GM18511 (cell line): ENCODE measurements at regions not wholly inside any gene's neighbourhood (a gene's known extent, or its start where the extent isn't known, plus 50 kb on each side); places are given as distances from the start of the nearest gene placed in this dataset.

Experiments
- ATAC-seq: cut with Tn5 transposase; IDR thresholded peaks from one replicate; pipeline ENCODE4 v1.9.1; 2021; ENCODE audit warnings: mild to moderate bottlenecking, moderate library complexity; ENCODE audit not compliant: unreplicated experiment

DNA sequence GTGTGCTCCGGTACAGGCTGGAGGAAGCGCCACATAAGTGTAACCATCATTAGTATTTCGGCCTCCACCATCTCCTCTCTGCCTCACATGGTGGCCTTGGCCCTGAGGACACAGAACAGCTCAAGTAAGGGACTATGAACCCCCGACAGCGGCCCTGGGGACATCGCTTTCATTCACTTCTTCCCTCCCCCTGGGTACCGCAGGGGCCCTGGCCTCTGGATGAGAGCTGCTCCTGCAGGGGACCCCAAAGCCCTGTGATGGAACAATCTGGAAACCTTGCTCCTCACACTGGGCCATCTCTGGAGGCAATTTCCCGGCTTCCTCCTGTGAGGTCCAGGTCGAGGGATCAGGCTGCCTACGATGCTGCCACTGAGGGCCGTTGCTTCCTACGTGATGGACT lies 565.5 kb downstream of the BRD1 start:
- no peak for ATAC-seq

DNA sequence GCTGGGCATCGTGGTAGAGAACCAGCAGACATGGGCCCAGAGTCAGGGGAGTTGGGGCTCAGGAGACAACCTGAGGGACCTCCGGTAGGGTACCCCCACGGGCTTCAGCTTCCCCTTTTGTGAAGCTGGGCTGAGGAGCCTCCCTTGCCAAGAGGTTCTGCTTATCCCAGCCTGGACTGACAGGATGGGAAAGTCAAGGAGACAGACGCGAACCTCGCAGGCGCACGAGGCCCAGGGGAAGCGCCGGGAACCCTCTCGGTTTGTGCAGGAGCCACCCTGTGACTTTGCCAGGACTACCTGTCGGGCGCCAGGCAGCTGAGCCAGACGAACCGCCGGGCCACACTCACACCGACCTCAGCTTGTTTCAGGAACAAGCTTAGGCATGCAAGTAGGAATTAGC lies 566.1 kb downstream of the BRD1 start:
- no peak for ATAC-seq

DNA sequence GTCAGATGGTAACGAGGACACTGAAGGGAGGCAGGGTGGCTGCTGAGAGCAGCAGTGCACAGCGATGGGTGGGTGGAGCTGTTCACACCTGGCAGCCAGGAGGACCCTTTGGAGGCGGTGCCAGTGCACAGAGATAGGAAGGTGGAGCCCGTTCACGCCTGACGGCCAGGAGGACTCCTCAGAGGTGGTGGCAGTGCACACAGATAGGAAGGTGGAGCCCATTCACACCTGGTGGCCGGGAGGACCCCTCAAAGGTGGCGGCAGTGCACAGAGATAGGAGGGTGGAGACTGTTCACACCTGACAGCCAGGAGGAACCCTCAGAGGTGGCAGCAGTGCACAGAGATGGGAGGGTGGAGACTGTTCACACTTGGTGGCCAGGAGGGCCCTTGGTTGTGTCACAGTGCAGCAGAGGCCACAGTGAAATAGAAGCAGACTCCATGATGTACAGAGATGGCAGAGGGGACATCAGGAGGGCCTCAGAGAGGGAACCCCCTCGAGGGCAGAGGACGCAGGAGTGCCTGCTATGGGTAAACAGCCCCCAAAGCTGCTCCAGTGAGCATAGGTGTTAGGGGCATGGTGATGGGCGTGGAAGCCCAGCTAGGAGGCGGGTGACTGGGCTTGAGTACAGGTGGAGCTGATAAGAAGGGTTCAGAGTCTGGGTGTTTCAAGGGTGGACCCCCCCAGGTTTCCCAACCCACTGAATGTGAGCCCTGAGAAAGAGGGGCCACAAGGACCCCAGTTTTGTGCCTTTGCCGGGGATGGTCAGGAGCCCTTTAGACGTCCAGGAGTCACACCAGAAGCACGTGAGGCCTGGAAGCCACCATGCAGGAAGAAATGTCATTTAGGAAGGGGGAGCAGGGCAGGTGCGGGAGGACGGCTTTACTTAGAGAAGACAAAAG lies 566.7 kb downstream of the BRD1 start:
- no peak for ATAC-seq

DNA sequence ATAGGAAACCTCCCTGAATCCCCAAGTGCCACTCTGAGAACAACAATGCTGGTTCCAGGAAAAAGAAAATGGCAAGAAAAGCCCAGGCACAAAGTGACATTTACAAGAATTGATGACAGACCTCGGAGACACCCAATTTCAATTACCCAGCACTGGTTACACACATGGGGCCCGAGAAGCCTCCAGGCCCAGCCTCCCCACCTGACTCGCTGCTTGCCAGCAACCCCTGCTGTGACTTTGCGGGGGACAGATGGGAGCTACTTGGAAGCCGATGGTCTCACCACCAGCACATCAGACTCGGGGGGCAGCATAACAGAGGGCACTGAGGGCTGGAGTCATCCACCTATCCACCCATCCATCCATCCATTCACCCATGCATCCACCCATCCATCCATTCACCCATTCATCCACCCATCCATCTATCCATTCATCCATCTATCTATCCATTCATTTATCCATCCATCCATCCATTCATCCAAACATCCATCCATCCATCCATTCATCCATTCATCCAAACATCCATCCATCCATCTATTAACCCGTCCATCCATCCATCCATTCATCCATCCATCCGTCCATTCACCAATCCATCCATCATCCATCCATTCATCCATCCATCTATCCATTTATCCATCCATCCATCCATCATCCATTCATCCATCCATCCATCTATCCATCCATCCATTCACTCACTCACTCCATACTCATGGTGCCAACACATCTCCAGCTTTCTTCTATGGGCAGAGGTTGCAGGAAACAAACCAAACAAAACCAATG lies 567.6 kb downstream of the BRD1 start:
- ATAC-seq, result no peak

DNA sequence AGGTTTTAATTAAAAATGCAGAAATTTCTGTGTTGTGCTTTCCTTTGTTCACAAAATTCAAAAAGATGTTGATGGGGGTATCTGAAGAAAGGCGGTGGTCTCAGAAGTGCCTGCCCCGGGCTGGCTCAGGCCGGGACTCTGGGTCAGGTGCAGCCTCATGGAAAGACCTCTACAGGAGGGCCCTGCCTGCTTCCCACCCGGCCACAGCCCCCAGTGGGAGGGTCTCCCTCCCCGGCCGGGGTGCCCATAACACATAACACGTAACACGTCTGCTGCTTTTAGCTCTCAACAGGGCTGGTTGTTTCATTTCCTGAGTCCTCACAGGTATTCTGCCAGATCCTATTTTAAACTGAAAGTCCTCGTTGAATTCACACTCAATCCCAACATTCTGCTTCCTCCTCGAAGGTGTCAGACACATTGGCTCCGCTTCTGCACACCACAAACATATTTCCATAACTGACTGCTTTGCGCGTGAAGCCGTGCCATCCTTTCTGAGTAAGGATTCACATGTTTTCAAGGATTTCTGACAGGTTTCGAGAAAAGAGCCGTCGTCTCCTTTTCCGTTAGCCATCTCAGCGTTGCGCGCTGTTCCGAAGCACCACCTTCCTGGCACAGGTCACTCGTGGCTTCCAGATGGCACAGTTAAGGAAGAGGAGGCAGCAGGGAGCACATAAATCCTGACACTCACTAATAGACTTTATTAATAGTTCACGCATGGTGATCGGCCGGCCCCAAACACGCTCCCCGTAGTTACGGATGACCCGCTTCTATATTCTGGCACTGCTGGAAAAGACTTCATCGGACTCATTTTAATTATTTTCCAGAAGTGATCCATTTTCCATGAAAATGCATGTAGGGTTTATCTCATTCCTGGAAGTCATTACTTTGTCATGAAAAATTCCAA lies 569.3 kb downstream of the BRD1 start:
- ATAC-seq, result no peak

DNA sequence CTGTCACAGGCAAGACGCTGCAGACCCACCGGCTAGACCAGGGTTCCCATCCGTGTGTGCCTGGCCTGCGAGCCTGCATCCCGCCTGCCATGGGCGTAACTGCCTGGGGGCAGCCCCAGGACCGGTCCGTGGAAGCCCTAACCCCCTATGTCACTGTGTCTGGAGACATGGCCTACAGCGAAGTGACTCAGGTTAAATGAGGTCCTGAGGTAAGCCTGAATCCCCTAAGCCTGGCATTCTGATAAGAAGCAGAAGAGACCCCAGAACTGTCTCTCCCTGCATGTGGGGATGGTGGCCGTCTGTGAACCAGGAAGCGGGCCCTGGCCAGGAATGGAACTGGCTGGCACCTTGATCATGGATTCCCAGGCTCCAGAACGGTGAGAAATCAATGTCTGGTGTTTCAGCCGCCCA lies 570.1 kb downstream of the BRD1 start:
- no peak for ATAC-seq

DNA sequence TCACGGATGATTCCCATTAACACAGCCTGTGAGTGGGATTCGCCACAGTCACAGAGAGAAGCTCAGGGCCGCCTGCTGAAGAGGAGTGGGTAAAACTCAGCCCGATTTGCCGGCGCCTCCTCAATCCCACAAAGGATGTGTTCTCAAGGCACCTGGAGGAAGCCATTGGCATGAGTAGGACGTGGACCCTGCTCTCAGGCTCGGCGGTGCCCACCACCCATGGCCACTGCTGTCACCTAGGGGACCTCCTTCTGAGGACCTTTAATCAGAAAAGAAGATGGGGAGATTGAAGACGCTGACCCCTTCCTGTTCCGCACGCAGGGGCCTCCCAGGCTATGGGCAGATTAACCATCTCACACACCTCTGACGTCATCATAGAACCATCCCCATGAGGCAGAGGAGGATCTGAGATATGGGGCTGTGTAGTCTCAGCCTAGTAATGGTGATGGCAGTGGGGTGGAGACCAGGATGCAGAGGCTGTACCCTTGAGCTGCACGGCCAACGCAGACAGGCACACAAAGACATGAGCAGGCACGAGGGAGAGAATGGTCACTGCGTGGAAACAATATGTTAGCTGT lies 571.8 kb downstream of the BRD1 start:
- ATAC-seq, result no peak

DNA sequence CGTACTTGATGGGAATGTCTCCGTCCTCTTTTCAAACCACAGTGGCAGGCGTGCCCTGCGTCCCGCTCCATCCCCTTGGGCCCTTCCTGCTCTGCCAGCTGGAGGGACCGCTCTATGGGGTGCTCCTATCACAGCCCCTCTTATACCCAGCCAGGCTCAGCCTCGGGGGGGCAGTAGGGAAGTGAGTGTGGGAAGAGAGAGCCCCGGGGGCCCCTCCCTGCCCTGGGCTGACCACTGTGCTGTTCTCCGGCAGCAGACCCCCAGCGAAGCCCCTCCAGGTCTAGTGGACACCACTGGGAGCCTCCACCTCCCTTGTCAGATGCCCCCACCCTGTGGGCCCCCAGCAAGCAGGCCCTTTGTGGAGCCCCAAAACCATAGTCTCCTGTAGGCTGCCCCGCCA lies 572.5 kb downstream of the BRD1 start:
- no peak for ATAC-seq

DNA sequence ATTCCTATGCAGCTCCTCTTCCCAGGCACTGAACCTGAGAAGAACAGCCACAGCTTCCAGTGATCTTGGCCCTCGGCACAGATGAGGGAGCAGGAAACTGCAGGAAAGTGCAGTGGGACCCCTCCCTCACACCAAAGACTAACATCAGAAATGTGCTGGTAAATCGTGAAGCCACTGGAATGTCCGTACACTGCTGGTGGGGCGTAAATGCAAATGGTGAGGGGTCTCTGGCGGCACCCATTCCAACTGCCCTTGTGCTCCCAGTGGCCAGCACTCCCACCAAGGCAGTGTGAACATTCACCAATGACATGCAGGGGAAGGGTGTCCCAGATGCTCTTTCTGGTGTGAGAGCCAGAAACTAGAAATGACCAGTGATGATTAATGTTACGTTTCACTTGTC lies 574.0 kb downstream of the BRD1 start:
- ATAC-seq, result no peak

DNA sequence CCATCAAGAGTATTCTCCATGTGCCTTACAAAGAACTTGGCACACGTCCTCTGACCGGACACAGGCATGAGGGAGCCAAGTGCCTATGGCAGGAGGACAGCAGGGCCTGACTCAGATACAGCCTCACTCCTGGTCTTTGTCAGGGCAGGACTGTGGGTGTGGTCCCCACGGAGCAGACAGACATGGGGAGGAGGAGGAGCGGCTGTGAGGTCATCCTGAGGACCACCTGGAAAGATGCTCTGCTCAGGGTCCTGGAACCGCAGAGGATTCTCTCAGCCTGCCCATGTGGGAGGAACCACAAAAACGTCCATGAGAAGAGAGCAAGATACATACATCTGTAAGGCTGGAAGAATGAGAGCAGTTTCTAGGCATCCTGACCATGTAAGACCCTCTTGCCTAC lies 576.3 kb downstream of the BRD1 start:
- no peak for ATAC-seq

DNA sequence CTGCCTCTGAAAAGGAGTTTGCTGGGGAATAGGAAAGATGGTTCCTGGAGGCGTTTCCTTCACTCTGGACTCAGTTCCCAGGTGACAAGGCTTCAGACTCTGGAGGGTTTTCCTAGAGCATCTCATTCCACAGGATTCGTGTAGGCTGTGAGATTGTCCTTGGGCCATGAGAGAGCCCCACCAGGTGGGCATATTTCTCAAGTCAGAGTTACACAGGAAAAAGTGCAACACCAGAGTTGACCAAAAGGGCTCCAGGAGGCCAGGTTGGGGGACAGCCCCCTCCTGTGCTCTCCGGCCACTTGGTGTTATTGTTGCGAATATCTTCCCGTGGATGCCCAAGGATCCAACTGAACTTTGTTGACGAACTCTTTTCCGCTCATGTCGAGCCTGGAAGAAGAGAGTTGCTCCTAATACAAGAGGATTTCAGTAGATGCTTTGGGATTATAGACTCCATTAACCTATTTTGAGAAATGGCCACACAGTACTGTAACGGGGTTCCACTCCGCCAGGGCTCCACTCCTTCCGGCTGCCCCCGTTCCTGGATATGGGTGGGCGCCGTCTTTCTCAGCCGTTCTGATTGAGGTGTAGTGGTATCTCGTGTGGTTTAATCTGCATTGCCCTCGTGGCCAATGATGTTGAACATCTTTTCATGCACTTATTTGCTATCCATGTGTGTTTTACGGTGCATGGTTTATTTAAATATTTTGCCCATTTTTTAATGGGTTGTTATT lies 580.3 kb downstream of the BRD1 start:
- ATAC-seq, result no peak

DNA sequence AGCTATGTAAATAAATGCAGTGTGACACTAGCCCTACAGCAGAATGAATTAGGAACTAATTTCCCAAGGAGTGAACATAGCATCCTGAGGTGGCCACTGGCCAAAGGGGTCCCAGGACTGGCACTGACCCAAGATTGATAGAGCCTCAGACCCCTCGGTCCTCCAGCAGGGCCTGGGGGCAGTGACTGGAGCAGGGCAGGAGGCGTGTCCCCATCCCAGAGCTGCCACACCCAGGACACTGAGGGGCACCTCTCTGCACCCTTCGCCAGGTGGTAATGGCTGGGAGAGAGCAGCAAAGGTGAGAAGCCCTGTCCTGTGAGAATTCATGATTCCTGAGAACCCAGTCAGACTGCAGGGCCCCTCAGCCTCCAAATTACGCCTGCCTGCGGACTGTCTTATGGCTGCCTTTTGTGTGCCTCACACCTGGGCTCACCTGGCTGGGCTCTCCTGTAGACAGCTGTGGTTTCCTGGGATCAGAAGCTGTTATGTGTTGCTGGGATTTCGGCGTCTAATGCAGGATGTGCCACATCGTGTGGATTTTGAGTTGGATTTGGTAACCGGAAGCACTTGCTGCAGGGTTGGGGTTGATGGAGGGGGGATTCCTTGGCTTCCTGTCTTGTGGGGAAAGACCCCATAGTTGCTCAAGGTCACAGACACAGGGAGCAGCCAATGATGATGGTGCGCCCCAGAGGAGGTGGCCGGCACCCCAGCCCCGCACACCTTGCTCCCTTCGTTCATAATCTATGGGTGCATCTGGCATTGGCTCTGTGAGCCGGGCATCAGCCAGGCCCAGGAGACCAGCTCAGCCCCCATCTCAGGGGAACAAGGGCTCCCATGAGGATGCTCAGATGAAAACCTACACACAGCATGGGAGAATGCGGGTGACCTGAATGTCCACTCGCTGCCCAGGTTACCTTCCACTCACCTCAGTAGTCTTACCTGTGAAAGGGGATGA lies 582.9 kb downstream of the BRD1 start:
- ATAC-seq, result no peak

DNA sequence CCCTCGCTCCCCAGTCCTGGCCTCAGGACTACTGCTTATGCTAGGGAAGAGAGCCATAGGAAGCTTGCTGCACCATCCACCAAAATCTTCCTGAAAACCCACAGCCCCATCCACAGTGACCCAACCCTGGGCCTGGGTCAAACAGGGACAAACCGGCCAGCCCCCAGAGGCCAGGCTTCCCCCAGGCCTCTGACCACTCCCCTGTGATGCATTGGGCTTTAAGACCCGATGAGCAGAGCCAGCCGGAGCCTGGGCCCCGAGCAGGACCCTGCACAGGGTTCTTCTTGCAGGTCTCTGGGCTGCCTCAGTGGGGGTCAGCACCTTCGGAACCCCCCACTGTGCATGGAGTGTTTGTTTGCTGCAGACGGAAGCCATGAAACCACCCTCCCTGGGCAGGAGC lies 583.7 kb downstream of the BRD1 start:
- no peak for ATAC-seq

DNA sequence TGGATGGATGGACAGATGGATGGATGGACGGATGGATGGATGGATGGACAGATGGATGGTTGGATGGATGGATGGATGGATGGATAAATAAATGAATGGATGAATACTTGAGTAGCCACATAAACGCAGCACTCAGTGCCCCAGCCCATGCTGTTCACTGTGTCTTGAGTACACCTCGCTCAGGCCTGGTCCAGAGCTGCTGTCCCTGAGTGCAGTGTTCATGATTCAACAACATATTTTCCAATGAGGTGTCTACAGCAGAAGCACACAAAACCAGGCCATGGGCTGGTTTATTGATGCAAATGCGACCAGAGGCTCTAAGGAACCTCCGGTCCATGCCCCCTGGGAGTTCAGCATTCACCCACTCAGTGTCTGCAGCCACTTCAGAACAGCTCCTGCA lies 584.3 kb downstream of the BRD1 start:
- no peak for ATAC-seq

DNA sequence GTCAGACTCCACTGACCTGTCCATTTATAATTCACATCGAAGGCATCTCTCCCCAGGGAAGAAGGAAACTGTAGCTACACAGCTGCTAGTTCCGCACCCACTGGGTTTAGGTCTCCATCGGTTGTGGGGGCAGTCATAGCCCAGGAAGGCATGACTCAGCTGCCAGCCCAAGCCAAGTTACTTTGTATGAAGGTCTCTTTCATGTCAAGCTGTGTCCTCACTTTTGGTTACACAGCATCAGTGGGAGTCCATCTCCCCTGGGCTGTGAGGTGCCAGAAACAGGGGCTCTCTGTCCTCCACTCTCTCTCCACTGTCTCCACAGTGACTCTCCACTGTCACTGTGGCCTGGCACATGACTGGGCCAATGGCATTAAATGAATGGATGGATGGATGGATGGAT lies 585.2 kb downstream of the BRD1 start:
- ATAC-seq, result no peak

DNA sequence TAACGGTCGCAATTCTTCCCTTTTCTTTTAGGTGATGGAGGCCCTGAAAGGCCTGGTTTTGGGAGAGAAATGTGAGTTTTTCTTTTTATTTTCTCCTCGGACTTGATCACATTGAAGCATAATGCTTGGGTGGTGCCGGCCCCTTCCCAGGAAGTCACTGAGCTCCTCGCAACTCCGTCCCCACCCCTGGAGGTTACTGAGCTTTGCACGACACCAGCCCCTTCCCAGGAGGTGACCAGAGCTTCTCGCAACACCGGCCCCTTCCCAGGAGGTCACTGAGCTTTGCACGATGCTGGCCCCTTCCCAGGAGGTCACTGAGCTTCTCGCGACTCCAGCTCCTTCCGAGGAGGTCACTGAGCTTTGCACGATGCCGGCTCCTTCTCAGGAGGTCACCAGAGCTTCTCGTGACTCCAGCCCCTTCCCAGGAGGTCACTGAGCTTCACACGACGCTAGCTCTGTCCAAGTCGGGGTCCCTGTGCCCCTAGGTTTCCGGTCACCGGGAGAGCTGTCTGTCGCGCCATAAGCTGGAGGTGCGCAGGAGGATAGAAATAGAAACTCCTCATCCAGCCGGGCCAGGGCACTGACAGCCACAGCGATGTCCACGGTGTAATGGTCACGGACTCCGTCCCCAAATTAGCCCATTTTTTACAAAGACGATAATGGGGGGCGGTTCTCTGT lies 586.4 kb downstream of the BRD1 start:
- no peak for ATAC-seq

DNA sequence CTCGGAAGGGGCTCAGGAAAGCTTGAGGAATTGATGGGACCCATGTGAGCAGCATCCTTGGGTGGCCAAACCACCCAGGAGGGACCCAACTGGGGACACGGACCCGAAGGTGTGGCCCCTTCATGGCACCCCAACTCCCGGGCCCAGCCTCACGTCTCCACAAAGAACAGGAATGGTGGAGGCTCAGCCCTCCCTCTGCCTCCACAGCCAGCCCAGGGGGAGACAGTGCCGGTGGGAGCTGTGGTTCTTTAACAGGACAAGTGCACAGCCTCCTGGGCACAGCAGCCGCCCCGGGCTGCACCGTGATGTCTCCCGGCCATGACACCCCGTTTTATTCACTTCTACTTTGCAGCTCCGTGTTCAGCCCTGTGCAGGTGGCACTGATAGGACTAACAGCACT lies 587.2 kb downstream of the BRD1 start:
- no peak for ATAC-seq

DNA sequence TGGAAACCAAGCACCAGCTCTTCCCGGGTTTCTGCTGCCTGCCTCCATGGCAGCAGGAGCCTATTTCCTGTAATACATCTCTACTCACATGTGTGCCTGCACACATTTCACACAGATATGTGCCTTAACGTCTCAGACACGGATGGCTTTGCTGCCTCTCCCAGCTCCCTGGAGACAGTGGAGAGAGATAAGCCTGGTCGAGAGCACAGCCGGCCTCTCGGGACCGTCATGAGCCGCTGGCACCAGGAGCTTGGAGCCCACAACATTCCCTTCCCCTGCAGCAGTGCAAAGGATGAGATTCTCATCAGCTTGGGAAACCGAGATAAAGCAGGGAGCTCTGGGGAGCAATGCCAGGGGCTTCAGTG lies 587.7 kb downstream of the BRD1 start:
- ATAC-seq, result no peak
